Dermis blood vessel endothelial cell (primary cell): ENCODE measurements at regions not wholly inside any gene's neighbourhood (a gene's known extent, or its start where the extent isn't known, plus 50 kb on each side); places are given as distances from the start of the nearest gene placed in this dataset.
"Not testable (repeated sequence)": the region's sequence is repeated elsewhere in the genome, so short reads cannot be mapped to it uniquely, and the experiment has no call there.

Source experiments
- DNase-seq: peaks from one replicate; pipeline ENCODE4 v3.0.0; 2010

- peak; percentile 25 for DNase-seq
These were observed 66.7 kb upstream of the ZNF217 start for GRCh38 chr20:53660078-53660909.

GRCh38 chr20:53658973-53659372 lies 65.3 kb upstream of the ZNF217 start:
- no peak for DNase-seq

GRCh38 chr20:53658322-53658721 lies 64.7 kb upstream of the ZNF217 start:
- no peak for DNase-seq

GRCh38 chr20:53657732-53658131 lies 64.1 kb upstream of the ZNF217 start:
- no peak for DNase-seq

GRCh38 chr20:53657279-53657678 lies 63.6 kb upstream of the ZNF217 start:
- no peak for DNase-seq

GRCh38 chr20:53656293-53657202 lies 62.9 kb upstream of the ZNF217 start:
- DNase-seq: no peak

- DNase-seq: no peak
These were observed 62.1 kb upstream of the ZNF217 start for GRCh38 chr20:53655625-53656292.

- no peak for DNase-seq
These were observed 61.4 kb upstream of the ZNF217 start for GRCh38 chr20:53654932-53655624.

- DNase-seq: not testable (repeated sequence)
These were observed 60.9 kb upstream of the ZNF217 start for GRCh38 chr20:53654521-53654920.

- no peak for DNase-seq
These were observed 59.3 kb upstream of the ZNF217 start for GRCh38 chr20:53652859-53653517.

- DNase-seq: no peak
These were observed 58.6 kb upstream of the ZNF217 start for GRCh38 chr20:53652090-53652858.

GRCh38 chr20:53649493-53649892 lies 55.9 kb upstream of the ZNF217 start:
- DNase-seq: not testable (repeated sequence)

- DNase-seq: no peak
These were observed 53.7 kb upstream of the ZNF217 start for GRCh38 chr20:53647286-53647821.

GRCh38 chr20:53646550-53646949 lies 52.9 kb upstream of the ZNF217 start:
- no peak for DNase-seq

GRCh38 chr20:53645582-53645897 lies 51.9 kb upstream of the ZNF217 start:
- no peak for DNase-seq

- not testable (repeated sequence) for DNase-seq
These were observed 50.5 kb upstream of the ZNF217 start for GRCh38 chr20:53644108-53644507.
